ENCODE measurements at regions not wholly inside any gene's neighbourhood (a gene's known extent, or its start where the extent isn't known, plus 50 kb on each side); places are given as distances from the start of the nearest gene placed in this dataset.
A peak's percentile ranks its signal among the peaks of the same experiment; 100 is the strongest.
"Not testable (repeated sequence)": the region's sequence is repeated elsewhere in the genome, so short reads cannot be mapped to it uniquely, and the experiment has no call there.

DNA sequence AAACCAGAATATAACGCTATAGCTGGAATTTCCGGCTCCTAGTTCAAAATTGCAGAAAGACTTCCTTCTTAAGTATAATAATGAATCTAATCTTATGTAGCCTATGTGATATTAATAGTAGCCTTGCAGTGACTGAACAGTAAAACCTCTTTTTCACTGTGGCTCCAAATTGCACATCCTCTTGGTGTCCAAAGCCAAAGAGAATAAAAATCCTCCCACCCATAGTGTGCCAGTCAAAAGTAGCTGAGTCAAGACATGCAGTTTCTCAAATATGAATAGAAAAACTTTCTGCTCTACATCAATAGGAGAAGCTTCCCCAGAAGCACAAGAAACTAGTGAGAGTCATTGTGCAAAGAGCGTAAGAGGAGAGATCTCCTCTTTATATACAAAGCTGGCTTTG, 76.0 kb upstream of the PICALM start:
- no peak for DNase-seq

- not testable (repeated sequence) for DNase-seq
These were observed 75.2 kb upstream of the PICALM start for GRCh38 chr11:86144087-86144486.

DNA sequence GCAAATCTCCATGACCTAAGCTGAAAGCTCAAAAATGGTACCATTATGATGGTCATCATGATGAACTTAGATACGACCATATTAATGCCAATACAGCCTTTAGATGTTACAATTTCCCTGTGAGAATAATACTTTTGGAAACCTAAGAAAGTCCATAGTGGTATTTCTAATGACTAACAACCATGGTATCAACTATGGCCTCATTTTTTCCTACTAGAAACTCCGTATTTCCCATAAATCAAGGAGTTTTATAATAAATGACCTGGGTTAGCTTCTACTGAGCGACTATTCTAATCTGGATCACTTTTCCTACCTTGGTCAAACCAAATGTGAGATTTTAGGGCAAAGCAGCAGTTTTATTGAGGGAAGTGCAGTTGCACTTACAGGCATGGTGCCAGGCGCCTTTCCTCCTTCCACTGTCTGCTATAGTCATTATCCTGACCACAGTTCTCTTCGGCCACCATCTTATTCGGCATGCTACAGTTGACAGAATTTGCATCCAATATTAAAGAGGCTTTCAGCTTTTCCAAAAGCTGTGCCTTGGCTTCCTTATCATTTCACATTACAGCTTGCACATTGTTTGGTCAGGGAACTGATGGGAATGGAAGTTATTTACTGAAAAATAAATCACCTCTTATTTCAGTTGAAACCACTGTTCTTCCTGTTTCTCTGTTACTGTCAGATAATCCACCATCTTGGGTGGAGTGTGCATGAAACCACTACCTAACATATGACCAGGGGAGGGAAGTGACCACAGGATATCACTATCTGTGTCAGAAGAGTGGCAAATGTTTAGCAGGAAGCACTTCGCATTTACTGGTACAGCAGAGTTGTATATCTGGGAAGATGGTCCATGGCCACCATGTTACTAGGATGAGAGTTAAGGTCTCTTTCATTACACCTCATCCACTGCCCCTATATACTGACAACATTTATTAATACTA, 74.5 kb upstream of the PICALM start:
- DNase-seq = no peak

- no peak for DNase-seq
These were observed 73.3 kb upstream of the PICALM start for GRCh38 chr11:86142170-86142569.

GRCh38 chr11:86141727-86142126, 72.8 kb upstream of the PICALM start:
- no peak for DNase-seq

- DNase-seq = no peak
These were observed 71.6 kb upstream of the PICALM start for GRCh38 chr11:86140334-86140990.

DNA sequence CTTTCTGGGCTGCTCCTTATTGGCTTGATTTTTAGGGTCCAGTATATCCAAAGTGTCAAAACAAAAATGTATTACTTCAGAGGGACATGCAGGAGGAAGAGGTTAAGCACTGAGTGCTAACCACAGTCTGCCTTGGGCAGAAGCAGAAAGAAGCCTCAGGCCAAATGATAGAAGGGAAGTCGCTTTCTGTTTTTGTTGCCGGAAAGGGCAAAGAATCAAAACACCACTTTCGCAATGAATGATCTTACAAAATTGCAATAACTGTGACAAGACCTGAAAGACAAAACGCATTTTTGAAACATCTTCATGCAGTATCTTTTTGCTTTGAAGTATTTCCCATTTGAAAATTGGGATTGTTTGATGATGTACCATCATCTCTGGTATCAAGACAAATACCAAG, 70.1 kb upstream of the PICALM start:
- no peak for DNase-seq

DNA sequence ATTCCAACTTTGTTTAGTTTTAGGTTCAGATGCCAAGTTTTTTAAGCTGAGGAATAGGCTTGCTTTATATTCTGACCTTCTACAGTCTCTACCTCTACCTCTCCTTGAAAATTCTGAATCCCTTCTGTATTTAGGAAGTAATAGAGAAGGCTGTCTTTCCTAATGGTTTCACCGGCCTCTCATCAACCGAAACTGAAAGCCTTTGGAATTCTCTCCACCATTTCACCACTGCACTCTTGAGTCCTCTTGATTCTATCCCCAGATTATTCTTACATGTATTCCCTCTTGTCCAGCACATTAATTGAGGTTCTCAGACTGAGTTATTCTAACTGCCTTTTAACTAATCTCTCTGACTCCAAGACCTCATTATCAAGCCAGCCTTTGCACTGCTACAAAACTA, 67.7 kb upstream of the PICALM start:
- no peak for DNase-seq

DNA sequence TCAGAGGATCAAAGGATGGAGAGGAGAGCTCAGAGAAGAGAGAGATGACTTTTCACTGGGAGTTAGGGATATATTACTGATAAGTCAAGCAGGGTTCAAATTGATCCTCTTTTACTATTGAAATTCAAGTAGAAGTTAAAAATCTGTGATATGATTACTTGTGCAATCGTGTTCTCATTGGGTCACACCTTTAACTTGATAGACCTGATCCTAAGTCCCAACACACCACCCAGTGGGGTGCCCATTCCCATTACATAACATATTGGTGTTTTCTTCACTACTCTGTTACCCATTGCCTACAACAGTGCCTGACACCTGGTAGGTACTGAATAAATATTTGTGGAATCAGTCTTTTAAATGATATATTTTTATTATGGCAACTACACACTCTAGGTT, 66.4 kb upstream of the PICALM start:
- no peak for DNase-seq

GRCh38 chr11:86134580-86135318, 65.9 kb upstream of the PICALM start:
- DNase-seq = no peak

GRCh38 chr11:86132667-86133249, 63.9 kb upstream of the PICALM start:
- DNase-seq = no peak

- DNase-seq = no peak
These were observed 61.1 kb upstream of the PICALM start for GRCh38 chr11:86129740-86130540.

DNA sequence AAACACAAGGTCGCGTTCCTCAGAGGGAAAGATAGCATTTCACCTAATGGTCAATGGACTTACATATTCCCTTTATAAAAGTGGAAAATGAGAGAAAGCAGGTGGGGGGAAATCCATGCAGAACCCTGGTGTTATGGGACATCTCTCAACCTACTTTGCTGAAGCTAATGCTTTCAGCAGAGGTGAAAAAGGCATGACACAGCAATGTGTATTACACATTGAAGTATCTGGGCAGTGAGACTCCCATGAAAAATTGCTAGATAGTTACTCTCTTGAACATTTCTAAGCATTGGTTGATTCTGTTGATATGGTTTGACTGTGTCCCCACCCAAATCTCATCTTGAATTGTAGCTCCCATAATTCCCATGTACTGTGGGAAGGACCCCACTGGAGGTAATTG, 60.0 kb upstream of the PICALM start:
- DNase-seq = no peak

DNA sequence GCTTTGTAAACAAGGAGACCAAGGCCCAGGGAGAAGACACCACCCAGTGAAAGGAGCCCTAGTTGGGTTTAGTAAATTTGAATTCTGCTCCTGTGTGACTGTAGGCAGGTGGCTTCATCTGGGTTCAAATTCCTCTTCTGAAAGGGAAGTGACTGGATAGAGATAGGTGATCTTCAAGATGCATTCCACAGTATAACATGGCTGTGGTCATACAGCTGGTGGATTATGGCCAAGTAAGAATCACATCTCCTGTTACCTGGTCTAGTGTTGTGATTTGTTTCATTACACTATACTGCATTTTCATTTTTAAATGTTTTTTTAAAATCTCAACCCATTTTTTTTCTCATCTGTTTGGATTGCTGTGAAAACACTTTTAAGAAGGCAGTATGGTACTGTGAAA, 58.0 kb upstream of the PICALM start:
- no peak for DNase-seq

DNA sequence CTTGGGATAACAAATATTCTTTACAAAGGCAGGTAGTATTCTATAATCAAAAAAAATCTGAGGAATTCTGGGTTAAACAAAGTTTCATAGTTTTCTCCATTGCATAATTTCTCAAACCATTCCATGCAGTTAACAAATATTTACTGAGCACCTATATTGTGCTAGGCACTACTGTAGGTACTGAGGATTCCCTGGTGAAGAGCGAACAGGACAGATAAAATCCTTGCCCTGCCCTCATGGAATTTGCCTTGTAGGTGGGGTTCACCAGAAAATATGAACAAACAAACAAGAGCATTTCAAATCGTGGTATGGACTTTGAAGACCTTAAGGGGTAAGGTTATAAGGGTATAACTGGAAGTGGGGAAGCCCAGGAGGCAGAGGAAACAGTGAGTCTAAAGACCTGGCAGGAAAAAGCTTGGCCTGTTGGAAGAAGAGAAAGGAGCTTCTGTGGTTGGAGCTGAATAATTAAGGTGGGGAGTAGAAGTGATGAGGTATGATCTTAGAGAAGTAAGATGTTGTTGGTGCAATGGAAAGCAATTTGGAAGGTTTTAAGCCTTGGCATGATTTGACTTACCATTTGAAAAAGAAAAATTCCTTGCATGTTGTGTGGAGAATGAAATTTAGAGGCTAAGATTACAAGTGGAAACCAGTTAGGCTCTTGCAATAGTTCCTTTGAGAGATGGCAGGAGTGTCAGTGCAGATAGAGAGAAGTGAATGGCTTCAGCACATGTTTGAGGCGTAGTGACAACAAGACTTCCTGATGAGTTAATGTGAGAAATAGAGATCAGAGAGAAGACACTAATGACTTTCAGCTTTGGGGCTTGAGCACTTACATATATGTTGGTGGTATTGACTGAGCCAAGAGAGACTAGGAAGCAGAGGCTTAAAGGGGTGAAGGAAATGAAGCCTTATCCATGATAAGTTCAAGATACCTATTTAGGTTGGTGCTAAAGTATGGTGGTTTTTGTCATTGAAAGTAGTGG, 55.7 kb upstream of the PICALM start:
- DNase-seq = no peak

GRCh38 chr11:86122773-86123172, 53.9 kb upstream of the PICALM start:
- DNase-seq = no peak

GRCh38 chr11:86120807-86121206, 51.9 kb upstream of the PICALM start:
- no peak for DNase-seq

GRCh38 chr11:86119906-86120305, 51.0 kb upstream of the PICALM start:
- DNase-seq = no peak

GRCh38 chr11:86119077-86119476, 50.2 kb upstream of the PICALM start:
- peak; percentile 72 for DNase-seq
